NCI-H2107 treated with DMSO at 0.1 percent for 48 hours (cell line): ENCODE measurements at regions not wholly inside any gene's neighbourhood (a gene's known extent, or its start where the extent isn't known, plus 50 kb on each side); places are given as distances from the start of the nearest gene placed in this dataset.

Experiments used
- DNase-seq: peaks from one replicate; lab custom pipeline; 2025; ENCODE audit not compliant: unreplicated experiment; lab: John Stamatoyannopoulos, UW

DNA sequence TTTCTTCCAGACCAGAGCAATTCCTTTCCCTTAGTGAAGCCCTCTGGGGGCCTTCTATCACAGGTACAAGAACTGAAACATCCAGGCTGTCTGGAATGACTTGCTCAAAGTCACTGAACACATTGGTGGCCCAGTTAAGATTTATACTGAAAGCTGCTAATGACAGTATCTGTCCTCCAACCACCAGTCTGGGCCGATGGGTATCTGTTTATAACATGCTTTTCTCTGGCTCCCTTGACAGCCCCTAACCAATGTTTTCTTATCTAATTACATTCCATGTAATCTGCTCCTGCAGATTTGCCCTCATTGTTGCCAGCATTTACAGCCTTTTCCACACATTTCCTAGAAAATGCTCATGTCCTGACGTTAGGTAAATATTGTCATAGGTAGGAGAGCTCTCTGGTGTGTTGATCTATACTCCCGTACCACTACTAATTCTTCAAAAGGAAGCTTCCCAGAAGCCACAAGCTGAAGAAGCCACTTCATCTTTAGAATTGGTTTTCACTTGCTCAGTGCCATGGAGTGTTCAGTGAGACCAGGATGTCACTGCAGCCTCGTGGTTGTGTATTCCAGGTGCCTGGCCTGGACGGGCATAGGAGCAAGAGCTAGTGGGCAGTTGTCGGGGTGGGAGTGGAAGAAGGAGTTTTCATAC, 163.9 kb downstream of the TSEN15 start:
- DNase-seq, result no peak

DNA sequence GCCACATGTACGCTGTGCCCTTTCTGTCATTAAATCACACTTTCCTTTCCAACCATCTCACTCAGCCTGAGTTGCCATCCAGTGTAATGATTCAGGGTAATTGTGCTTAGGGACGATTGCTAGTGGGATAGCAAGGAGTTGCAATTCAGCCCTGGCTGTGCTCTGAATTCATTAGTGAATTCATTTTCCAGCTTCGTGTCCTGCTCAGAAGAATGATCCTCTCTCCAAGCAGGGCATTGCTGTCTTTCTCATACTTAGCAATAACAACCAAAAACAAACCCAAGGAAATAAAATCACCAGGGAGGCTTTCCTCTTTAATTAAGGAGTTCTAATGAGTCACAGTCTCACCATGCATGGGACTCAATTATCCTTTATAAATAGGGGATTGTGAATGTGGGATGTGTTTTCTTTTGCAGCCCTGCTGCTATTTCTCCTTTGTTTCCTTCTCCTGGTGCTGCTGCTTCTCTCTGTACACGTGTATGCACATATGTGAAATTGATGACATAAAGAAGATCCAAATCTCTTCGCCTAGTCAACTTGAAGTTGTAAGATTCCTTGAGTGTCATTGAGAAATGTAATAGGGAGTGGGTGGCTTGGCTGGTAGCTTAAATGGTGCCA, 167.0 kb downstream of the TSEN15 start:
- no peak for DNase-seq

DNA sequence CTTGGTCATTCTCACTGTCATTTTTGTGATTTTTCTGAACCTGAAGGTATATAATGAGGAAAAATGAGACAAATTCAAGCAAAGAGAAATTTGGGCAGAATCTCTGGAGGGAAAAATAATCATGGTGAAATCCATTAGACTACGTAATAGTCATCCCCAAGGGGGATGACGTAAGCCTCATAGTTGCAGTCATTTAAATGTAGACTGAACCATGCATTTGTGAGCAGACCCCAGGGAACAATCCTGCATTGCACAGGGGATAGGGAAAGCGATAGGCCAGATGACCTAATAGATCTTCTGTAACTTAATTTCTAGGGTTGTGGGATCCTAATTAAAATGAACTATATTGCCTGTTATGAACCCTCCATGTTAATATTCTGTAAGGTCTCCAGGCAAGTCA, 167.4 kb upstream of the C1orf21 start:
- no peak for DNase-seq

DNA sequence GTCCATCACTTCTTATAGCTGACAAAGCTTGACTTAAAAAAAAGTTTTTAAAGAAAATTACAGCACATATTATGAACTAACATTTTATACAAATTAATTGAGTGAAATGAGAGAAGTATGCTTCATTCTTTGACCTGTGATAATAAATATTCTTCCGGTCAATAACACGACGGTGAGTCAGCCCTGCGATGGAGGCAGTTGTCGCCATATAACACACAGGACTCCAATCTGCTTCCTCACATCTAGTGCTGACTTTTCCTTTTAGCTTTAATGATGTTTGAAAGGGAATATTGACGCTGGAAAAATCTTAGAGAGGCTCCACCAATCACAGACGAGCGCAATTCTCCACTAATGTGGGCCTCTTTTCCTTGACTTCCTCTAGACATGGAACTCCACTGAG, 166.9 kb upstream of the C1orf21 start:
- no peak for DNase-seq

DNA sequence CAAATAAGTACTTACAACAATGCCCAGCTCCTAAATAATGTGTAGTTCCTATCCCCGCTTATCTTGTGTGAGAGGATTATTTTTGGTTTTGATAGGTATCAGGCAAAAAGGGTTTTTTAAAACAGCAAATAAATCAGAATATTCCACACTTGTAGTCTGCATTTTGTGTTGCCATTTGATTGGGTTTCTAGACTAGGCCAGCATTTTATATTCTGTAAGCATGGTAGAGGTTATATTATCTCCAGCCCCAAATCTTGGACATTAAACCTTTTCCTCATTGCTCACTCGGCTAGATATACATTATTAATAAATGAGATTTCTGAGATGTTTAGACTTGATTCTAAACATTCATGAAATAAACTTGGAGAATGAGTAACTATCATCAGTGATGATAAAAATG, 165.7 kb upstream of the C1orf21 start:
- no peak for DNase-seq

DNA sequence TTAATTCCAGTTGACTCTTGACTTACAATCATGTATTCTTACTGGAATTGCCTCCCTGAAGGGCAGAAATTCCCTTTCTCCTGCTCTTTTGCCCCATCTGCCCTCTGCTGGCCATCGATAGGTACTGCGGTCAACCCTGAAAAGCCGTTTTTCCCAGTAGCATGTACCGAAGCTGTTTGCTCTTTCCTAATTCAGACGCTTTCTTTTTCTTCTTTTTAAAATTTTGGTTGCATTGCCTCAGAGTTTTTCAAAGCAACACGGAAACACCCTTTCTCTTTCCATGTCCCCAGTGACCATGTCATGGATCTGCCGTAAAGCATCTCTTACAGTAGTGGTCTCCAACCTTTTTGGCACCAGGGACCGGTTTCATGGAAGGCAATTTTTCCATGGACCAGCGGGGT, 164.2 kb upstream of the C1orf21 start:
- peak; percentile 55 for DNase-seq

DNA sequence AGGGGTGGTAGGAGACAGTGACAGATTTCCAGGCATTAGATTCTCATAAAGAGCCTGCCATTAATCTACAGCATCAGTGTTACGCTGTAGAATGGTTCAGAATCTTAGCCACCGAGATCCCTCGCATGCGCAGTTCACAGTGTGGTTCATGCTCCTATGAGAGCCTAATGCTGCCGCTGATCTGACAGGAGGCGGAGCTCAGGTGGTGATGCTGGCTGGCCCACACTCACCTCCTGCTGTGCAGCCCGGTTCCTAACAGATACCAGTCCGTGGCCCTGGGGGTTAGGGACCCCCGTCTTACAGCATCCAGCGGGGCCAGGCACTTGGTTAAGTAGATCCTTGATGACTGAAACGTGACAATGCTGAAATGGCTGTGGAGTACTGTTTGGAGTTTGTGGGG, 163.6 kb upstream of the C1orf21 start:
- no peak for DNase-seq

DNA sequence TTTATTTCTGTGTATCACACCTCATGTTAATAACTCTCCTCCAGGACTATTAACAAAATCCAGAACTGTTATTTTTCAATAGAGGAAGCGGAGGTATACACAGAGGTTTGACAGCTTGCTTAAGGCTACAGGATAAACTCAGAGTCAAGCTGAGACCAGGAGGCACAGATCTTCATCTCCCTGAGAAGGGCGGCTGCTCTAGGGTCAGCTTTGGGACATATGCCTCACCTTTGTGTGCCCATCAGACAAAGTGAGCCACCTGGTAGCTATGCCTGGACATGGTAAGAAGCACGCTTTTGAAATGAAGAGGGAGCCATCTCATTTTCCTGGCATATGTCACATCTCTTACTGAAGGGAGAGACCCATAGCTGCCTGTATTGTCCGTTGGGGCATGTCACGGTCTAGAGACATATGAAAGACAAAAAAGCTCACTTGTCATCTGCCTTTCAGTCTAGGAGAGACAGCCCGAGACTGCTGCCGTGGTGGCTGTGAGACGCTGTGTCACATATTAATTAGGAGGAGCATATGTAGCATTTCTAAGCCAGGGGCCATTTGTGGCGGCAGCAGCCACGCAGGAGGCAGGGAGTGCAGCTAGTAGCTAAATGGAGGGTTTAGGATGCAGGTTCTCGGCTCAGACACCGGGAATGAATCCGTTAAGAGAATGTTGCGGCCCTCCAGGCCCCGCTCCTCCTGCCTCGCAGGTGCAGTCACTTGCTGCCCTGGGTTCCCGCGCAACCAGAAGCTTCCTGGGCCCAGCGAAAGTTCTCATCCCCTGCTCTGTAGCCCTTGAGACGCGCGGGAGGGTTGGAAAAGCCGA, 161.3 kb upstream of the C1orf21 start:
- no peak for DNase-seq

DNA sequence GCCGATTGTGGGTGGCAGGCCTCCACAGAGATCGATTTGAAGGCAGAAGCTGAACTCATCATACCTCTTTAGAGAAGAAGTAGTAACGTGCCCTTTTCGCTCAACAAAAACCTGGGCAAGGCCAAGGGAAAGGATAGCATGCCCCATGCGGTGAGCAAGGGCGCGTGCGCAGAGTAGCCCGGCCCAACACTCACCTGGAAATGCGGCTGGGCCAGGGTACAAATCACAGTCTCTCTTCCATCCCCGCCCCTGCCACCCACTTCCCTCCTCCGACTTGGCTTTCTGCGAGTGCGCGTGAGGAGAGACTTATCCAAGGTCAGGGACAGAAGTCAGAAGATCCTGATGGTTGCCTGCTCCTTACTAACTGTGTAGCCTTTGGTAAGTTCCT, 160.7 kb upstream of the C1orf21 start:
- no peak for DNase-seq

DNA sequence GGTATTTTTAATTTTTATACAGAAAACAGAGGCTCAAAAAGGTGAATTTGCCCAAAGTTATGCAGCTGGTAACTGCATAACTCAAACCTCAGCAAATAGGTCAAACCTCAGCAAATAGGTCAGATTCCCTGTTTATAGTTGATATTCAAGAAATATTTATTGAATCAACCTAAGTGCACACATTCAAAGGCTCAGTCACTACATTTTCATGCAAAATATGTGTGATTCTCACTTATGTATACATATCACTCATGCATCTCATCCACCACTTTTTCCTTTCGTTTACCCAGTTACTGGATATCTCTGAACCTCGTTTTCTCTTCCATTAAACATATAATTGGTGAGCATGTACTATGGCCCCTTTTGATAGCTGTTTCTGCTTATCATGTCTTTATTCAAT, 158.3 kb upstream of the C1orf21 start:
- no peak for DNase-seq

DNA sequence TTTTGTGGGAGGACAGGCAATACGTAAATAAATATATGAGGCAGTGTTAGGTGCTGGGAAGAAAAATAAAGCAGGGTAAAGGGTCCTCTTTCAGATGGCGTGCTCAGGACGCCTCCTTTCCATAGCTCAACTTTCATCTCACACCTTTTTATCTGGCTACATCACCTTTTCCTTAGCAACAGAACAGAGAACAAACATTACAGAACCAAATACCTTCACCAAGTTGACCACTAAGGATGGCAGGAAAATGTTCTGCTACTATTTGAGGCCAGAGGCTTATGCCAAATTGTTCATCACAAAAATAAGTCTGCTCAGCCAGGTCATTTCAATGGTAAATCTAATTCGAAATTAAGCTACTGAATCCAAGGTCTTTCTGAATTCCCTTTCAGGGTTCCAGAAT, 149.2 kb upstream of the C1orf21 start:
- DNase-seq, result no peak

DNA sequence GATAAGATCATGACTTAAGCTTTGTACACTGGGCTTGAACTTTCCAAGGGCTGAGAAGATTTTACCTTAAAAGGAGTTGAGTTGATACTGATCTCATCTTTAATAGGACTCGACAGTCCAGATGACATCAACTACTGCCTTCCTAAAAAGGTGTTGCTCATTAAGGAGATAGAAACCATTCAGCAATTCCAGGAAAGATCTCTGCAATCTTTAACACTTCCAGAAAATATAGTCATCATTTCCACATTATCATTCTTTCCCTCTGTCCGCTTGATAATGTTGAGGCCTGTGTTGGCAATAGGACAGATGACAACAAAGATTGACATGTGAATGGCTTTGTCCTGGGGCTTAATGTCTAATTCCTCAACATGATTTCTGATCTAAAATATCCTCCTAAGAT, 145.4 kb upstream of the C1orf21 start:
- DNase-seq, result no peak

DNA sequence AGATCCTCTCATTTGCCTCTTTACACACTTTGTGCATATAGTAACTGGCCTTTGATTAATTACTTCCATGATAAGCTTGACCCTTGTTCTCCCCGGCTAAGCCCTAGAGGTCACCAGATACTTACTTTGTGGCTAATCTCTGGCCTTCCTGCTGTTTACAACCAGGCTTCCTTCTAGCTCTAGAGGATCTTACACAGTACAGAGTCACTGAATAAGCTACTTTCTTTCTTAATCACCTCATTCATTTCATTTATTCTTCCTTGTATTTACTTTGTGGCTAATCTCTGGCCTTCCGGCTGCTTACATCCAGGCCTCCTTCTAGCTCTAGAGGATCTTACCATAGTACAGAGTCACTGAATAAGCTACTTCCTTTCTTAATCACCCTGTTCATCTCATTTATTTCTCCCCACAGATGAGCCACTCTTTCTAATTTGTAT, 144.3 kb upstream of the C1orf21 start:
- DNase-seq, result no peak

DNA sequence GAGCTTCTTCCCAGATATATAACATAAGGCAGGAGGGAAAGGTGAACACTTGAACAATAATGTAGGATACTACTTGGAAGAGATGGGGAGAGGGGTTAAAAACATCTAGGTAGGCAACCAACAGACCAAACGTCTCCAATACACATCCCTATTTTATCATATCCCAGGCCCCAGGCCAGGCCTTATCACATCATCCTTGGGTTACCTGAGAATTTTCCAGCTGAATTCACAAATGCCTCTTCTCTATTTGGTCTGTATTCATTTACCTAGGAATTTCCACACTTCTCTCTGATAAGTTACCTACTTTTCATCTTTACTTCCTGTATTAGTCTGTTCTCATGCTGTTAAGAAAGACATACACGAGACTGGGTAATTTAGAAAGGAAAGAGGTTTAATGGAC, 141.9 kb upstream of the C1orf21 start:
- DNase-seq, result no peak

DNA sequence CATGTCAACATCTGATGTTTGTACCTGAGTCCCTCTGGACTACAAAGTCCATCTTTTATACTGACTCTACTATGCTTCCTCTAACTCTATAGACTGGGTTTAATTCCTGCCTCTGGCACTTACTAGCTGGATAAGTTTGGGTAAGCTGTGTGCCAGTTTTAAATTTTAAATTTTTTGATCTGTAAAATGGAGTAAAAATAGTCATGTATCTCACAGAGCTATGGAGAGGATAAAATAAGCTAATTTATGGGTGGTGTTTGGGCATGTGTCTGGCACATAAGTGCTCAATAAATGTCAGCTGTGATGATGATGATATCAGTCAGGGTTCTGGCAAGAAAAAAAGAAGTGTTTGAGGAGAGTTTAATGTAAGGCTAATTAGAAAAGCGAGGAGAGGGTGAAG, 139.2 kb upstream of the C1orf21 start:
- no peak for DNase-seq

DNA sequence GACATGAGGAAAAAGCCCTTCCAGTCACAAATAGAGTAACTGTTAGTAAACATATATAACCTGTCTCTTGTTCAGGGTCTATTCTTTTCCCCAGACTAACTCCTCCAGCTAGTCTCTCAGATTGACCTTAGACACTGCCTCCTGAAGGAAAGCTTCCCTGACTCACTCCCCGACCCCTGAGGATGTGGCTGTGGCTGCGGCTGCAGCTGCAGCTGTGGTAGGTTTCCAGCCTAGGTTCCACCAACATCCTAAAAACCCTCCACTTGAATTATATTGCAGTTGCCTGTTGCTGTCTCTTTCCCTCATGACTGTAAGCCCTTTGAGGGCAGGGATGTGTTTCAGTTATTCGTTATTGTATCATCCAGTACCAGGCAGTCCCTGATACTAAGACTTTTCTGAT, 132.9 kb upstream of the C1orf21 start:
- no peak for DNase-seq

DNA sequence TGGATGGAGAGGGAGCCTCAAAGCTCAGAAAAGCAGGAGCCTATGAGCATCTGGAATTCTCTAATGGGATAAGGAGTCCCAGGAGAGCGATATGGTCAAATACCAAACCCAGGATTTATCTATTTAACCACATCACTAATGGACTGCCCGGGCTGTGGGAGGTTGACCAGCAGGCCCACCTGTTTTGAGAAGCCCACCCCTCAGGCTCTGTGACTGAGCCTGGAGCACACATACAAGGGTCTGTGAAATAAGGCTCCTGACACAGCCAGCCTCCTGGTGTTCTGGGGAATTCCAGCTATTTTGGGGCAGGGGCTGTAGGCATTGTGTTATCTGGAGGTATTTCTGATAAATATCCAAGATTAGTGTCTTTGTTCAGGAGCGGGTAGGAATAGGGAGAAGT, 132.0 kb upstream of the C1orf21 start:
- no peak for DNase-seq

DNA sequence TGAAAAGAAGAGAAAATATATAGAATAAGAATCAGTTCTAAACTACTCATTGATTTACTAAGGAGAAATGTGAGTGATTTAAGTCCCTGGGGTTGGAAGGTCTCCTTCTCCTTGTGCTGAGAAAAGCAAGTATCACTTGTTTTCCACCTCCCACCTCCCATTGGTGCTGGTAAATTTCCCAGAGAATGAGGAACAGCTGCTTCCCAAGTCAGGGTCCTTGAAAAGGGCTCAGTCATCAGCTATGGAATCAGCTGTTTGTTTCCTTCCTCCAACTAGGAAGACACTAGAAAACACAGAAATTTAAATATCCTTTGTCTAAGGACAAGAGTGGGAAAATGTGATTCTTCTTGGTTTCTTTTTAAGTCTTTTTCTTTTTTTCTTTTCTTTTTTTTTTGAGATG, 131.3 kb upstream of the C1orf21 start:
- no peak for DNase-seq

DNA sequence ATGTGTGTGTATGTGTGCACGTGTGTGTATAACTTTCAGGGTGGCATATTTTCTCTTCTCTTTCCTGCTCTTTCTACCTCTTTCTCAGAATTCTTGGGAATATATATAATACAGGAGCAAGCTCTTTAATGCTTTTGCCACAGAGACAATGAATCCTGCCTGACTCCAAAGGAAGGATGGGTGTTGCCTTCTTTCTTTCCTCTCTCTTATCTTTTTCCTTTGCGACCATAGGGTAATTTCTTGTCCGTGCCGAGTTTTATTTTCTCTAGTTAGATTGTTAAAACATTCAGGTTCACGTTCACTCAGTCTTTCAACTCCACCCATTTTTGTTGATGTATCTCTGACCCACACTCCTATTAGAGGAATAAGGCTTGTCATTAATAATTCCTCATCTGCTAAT, 129.0 kb upstream of the C1orf21 start:
- no peak for DNase-seq

DNA sequence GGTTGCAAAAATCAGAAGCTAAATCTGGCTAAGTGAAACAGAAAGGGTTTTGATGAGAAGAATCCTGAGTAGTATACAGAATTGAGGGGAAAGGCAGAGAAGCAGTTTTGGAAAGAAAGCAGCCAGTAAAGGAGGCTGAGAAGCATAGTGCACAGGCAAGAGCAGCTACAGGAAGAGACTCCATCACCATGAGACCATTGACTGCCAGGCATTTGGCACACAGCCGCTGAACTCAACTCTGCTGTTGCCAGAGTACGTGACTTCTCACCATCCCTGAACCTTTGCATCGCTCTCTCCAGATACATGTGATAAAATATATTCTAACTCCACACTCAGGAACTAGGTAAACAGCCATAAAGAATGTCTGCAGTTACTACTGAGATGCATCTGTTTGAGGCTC, 128.3 kb upstream of the C1orf21 start:
- no peak for DNase-seq

DNA sequence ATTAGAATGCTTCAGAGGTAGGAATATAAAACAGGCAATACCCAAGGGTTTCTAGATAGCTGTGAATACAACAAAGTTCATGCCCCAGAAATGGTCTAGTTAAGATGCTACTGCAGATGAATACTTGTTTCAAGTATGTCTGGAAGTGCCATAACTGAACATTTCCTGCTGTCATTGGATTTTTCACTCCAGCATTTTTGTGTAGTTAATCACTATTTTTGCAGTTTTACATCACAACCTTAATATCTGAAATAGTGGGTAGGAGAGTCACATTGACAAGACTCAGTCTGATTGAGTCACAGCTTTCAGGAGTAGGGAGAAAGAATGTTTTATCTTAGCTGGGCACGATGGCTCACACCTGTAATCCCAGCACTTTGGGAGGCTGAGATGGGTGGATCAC, 126.4 kb upstream of the C1orf21 start:
- no peak for DNase-seq

DNA sequence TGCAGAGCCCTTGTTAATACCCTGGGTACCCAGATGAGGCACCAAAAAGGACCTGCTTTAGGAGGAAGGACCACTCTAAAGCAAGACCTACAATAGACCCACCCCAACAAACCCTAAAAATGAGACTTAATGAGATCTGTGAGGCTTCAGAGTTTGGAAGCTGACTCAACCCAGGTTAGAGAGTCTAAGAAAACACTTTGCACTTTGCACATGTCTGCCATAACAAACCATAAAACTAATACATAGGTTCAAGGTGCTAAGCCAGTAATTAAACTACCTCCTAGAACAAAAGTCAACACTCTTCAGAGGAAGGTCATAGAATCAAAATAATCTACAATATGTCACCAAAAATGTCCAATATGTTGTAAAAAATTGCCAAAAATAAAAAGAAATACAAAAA, 124.7 kb upstream of the C1orf21 start:
- DNase-seq, result no peak
